ENCODE measurements at regions not wholly inside any gene's neighbourhood (a gene's known extent, or its start where the extent isn't known, plus 50 kb on each side); places are given as distances from the start of the nearest gene placed in this dataset.
"Not testable (repeated sequence)": the region's sequence is repeated elsewhere in the genome, so short reads cannot be mapped to it uniquely, and the experiment has no call there.

- H3K4me1 Mint-ChIP-seq, result peaks cover 14 to 21% of the 10 kb centered on the region in 2 experiments
- not testable (repeated sequence) for H3K9me3 Mint-ChIP-seq
Observed at GRCh38 chr11:3450822-3451221, 71.9 kb upstream of the ZNF195 start.

GRCh38 chr11:3445535-3445934, 66.6 kb upstream of the ZNF195 start:
- H4K5ac ChIP-seq (ENCODE audit: insufficient read length, low read depth, low read length); H3T11ph ChIP-seq (ENCODE audit: low read length); H3K27ac ChIP-seq (ENCODE audit: insufficient read length, low read depth, low read length); H3K4me2 ChIP-seq (ENCODE audit: insufficient read depth, insufficient read length, low read length); H3K27me3 Mint-ChIP-seq (ENCODE audit: low read depth); H3K23ac ChIP-seq (ENCODE audit: insufficient read length, low read depth, low read length); H3K79me1 ChIP-seq (ENCODE audit: insufficient read depth, low read depth, low read length, poor library complexity, severe bottlenecking); DNase-seq; H4K8ac ChIP-seq (replicated peaks; ENCODE audit: insufficient read length, low read depth, low read length); H3K36me3 Mint-ChIP-seq (ENCODE audit: insufficient read depth in 1 of 3, low read depth in 3 of 3); H2BK20ac ChIP-seq (ENCODE audit: low read depth, low read length, poor library complexity, severe bottlenecking); H2BK12ac ChIP-seq (ENCODE audit: insufficient read length, low read depth, low read length); H3K4me3 Mint-ChIP-seq; H2BK120ac ChIP-seq (ENCODE audit: low read depth, low read length, poor library complexity, severe bottlenecking); H4K20me1 ChIP-seq (ENCODE audit: control insufficient read depth, insufficient read depth, insufficient read length); H2BK15ac ChIP-seq (ENCODE audit: low read depth, low read length); H3K14ac ChIP-seq (ENCODE audit: insufficient read depth, low read length); H3K9ac ChIP-seq (ENCODE audit: extremely low read depth, insufficient read length, low read length); H3K4me1 ChIP-seq (ENCODE audit: insufficient read depth, low read length); H3K79me2 ChIP-seq (ENCODE audit: insufficient read depth, low read length); H3K4ac ChIP-seq (ENCODE audit: low read depth, low read length); H3K56ac ChIP-seq (ENCODE audit: insufficient read length, low read depth, low read length); H2AFZ ChIP-seq (ENCODE audit: low read length); H2BK5ac ChIP-seq (ENCODE audit: insufficient read length, low read length); H3K27me3 ChIP-seq (ENCODE audit: insufficient read depth, low read length); H4K91ac ChIP-seq (ENCODE audit: insufficient read length, low read depth, low read length); H2AK5ac ChIP-seq (ENCODE audit: insufficient read length, low read length); H3K27ac Mint-ChIP-seq; H3K18ac ChIP-seq (ENCODE audit: insufficient read length, low read depth, low read length); H3K9me3 ChIP-seq (ENCODE audit: control insufficient read depth, low read depth, low read length); H3K23me2 ChIP-seq (ENCODE audit: insufficient read length, low read depth, low read length, poor library complexity, severe bottlenecking); H3K9me3 Mint-ChIP-seq: not testable (repeated sequence)
- no CpG with 5 or more reads among the region's 3 CpGs for WGBS (ENCODE audit: extremely low coverage, insufficient read length, low lambda C conversion rate)
- peaks cover 16 to 22% of the 10 kb centered on the region in 2 experiments for H3K4me1 Mint-ChIP-seq

More at GRCh38 chr11:3450822-3451221, 71.9 kb upstream of the ZNF195 start:
- H4K20me1 ChIP-seq (ENCODE audit: control insufficient read depth, insufficient read depth, insufficient read length); H3K4me3 Mint-ChIP-seq; H2BK5ac ChIP-seq (ENCODE audit: insufficient read length, low read length); H3K4ac ChIP-seq (ENCODE audit: low read depth, low read length); H3K23ac ChIP-seq (ENCODE audit: insufficient read length, low read depth, low read length); H2AK5ac ChIP-seq (ENCODE audit: insufficient read length, low read length); H3K79me1 ChIP-seq (ENCODE audit: insufficient read depth, low read depth, low read length, poor library complexity, severe bottlenecking); H3T11ph ChIP-seq (ENCODE audit: low read length); H3K27me3 Mint-ChIP-seq (ENCODE audit: low read depth); H4K5ac ChIP-seq (ENCODE audit: insufficient read length, low read depth, low read length); H3K9me3 ChIP-seq (ENCODE audit: control insufficient read depth, low read depth, low read length); H3K27ac Mint-ChIP-seq; H3K27me3 ChIP-seq (ENCODE audit: insufficient read depth, low read length); H3K4me2 ChIP-seq (ENCODE audit: insufficient read depth, insufficient read length, low read length); H4K91ac ChIP-seq (ENCODE audit: insufficient read length, low read depth, low read length); H2BK120ac ChIP-seq (ENCODE audit: low read depth, low read length, poor library complexity, severe bottlenecking); H2AFZ ChIP-seq (ENCODE audit: low read length); H3K23me2 ChIP-seq (ENCODE audit: insufficient read length, low read depth, low read length, poor library complexity, severe bottlenecking); H2BK12ac ChIP-seq (ENCODE audit: insufficient read length, low read depth, low read length); H3K14ac ChIP-seq (ENCODE audit: insufficient read depth, low read length); H3K36me3 Mint-ChIP-seq (ENCODE audit: insufficient read depth in 1 of 3, low read depth in 3 of 3); H2BK20ac ChIP-seq (ENCODE audit: low read depth, low read length, poor library complexity, severe bottlenecking); H3K79me2 ChIP-seq (ENCODE audit: insufficient read depth, low read length); H3K9ac ChIP-seq (ENCODE audit: extremely low read depth, insufficient read length, low read length); H3K56ac ChIP-seq (ENCODE audit: insufficient read length, low read depth, low read length); H4K8ac ChIP-seq (replicated peaks; ENCODE audit: insufficient read length, low read depth, low read length); DNase-seq; H3K27ac ChIP-seq (ENCODE audit: insufficient read length, low read depth, low read length); H3K4me1 ChIP-seq (ENCODE audit: insufficient read depth, low read length); H2BK15ac ChIP-seq (ENCODE audit: low read depth, low read length); H3K18ac ChIP-seq (ENCODE audit: insufficient read length, low read depth, low read length): not testable (repeated sequence)
- WGBS (ENCODE audit: extremely low coverage, insufficient read length, low lambda C conversion rate), result no CpG with 5 or more reads among the region's 1 CpG

Data from H9 (cell line).